Upper lobe of right lung (tissue), 1 donor: ENCODE measurements at regions not wholly inside any gene's neighbourhood (a gene's known extent, or its start where the extent isn't known, plus 50 kb on each side); places are given as distances from the start of the nearest gene placed in this dataset.

Experiments
- ATAC-seq: fragments of 200-7000 bp; cut with Tn5 transposase; one replicate; pipeline ENCODE4 v1.9.1; 2020; ENCODE audit warnings: mild to moderate bottlenecking, moderate library complexity
- DNase-seq: peaks from one replicate; pipeline ENCODE4 v3.0.0-alpha.2; 2020
- H3K27ac ChIP-seq: fragments of 200-600 bp; one replicate; pipeline ENCODE4 v1.8.0; 2022
- H3K27me3 ChIP-seq: fragments of 200-600 bp; one replicate; pipeline ENCODE4 v1.8.0; 2022; ENCODE audit warnings: mild to moderate bottlenecking
- H3K36me3 ChIP-seq: fragments of 200-600 bp; one replicate; pipeline ENCODE4 v1.8.0; 2022
- H3K4me1 ChIP-seq: fragments of 200-600 bp; one replicate; pipeline ENCODE4 v1.8.0; 2022
- H3K4me3 ChIP-seq: fragments of 200-600 bp; one replicate; pipeline ENCODE4 v1.8.0; 2022; ENCODE audit warnings: mild to moderate bottlenecking
- H3K9me3 ChIP-seq: fragments of 200-600 bp; one replicate; pipeline ENCODE4 v1.8.0; 2022
- intact Hi-C: fragments of 100-400 bp; cut with DNase I; formaldehyde crosslinking; loops from one replicate; pipeline ENCODE4 v1.11.0; 2022
- TF ChIP-seq, protein P1 (sequence below): fragments of 200-600 bp; IDR thresholded peaks from one replicate; pipeline ENCODE4 v1.8.0; 2022; ENCODE audit warnings: antibody characterized with exemption
- donor health status: DM: no; HTN: yes; CAD: no; lungs with severe emphysema.

- no peaks in the 10 kb centered on the region for H3K9me3 ChIP-seq
- H3K27ac ChIP-seq: no peak overlapping the region
- no peak for DNase-seq
- no peak overlapping the region for H3K4me3 ChIP-seq
- no peaks in the 10 kb centered on the region for H3K4me1 ChIP-seq
- H3K36me3 ChIP-seq: no peaks in the 10 kb centered on the region
- no peaks in the 10 kb centered on the region for H3K27me3 ChIP-seq
- intact Hi-C loops: no loop called here
- ATAC-seq: no peak
- TF ChIP-seq, protein P1, sequence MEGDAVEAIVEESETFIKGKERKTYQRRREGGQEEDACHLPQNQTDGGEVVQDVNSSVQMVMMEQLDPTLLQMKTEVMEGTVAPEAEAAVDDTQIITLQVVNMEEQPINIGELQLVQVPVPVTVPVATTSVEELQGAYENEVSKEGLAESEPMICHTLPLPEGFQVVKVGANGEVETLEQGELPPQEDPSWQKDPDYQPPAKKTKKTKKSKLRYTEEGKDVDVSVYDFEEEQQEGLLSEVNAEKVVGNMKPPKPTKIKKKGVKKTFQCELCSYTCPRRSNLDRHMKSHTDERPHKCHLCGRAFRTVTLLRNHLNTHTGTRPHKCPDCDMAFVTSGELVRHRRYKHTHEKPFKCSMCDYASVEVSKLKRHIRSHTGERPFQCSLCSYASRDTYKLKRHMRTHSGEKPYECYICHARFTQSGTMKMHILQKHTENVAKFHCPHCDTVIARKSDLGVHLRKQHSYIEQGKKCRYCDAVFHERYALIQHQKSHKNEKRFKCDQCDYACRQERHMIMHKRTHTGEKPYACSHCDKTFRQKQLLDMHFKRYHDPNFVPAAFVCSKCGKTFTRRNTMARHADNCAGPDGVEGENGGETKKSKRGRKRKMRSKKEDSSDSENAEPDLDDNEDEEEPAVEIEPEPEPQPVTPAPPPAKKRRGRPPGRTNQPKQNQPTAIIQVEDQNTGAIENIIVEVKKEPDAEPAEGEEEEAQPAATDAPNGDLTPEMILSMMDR: no peak
Observed at GRCh38 chr2:103327386-103327785, 565.6 kb downstream of the TMEM182 start.

DNA sequence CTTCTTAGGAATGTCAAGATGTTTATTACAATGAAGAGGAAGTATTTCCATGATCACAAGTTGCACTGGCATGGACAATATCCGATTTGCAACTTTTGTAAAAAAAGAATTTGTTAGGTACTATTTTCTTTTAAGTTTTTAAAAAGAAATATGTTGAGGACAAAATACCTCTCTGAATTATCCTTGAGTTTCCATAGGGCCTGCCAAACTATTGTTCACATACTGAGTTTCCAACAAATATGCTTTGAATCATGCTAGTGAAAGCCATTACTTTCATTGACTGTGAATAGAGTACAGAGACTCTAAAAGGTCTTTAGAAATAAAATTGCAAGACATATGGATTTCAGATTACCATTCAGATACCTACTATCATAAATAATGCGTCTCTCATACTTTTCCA is 566.1 kb downstream of the TMEM182 start:
- DNase-seq (no peak), ATAC-seq (no peak)
- no peak overlapping the region for H3K4me3 ChIP-seq
- H3K27me3 ChIP-seq: no peaks in the 10 kb centered on the region
- H3K36me3 ChIP-seq: no peaks in the 10 kb centered on the region
- TF ChIP-seq, protein P1: no peak
- H3K4me1 ChIP-seq: no peaks in the 10 kb centered on the region
- intact Hi-C loops: no loop called here
- no peak overlapping the region for H3K27ac ChIP-seq
- no peaks in the 10 kb centered on the region for H3K9me3 ChIP-seq

DNA sequence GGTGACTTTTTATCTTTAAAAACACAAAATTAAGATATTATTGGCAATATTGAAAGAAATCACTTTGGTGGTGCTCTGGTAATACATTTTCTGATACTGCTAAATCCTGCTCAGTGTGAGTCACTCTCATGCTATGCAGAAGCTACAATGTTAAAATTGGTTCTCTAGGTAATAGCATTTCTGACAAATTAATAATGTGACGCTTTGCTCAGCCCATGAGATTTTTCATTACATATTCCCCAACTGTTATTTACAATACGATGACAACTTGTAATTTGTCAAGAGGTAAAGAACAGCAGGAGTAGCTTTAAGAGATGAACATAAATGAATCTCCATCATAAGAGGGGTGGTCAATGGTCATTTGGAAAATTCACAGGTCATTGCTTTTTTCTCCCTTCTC is 573.6 kb downstream of the TMEM182 start:
- Histone ChIP-seq H3K9me3 (no peaks in the 10 kb centered on the region), H3K4me3 (no peak overlapping the region), H3K27me3 (no peaks in the 10 kb centered on the region), H3K36me3 (no peaks in the 10 kb centered on the region), H3K4me1 (no peaks in the 10 kb centered on the region), H3K27ac (no peak overlapping the region)
- intact Hi-C loops: no loop called here
- ATAC-seq (no peak), DNase-seq (no peak)
- TF ChIP-seq, protein P1: no peak

GRCh38 chr2:103338819-103339218 is 577.0 kb downstream of the TMEM182 start:
- H3K4me3 ChIP-seq: no peak overlapping the region
- intact Hi-C loops: no loop called here
- H3K27me3 ChIP-seq: no peaks in the 10 kb centered on the region
- TF ChIP-seq, protein P1: no peak
- no peaks in the 10 kb centered on the region for H3K4me1 ChIP-seq
- no peaks in the 10 kb centered on the region for H3K36me3 ChIP-seq
- H3K9me3 ChIP-seq: no peaks in the 10 kb centered on the region
- no peak overlapping the region for H3K27ac ChIP-seq
- DNase-seq (no peak), ATAC-seq (no peak)

DNA sequence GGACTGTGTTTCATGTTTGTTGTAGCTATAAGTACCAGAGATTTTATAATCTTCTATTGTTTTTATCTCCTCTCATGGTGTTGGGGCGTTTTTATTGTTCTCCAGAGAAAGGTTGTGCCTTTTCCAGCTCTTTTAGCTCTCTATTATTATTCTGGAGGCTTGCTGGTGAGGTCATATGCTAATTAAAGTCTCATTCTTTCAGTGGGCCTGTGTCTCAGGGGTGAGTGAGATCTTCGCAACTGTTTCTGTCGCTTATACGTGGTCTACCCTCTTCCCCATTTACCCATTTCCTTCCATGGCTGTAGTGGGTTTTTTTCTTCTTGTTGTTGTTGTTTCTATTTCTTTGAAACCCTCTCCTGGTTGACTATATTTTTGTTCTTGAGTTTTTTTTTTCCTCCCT is 584.9 kb downstream of the TMEM182 start:
- H3K9me3 ChIP-seq: no peaks in the 10 kb centered on the region
- ATAC-seq: no peak
- H3K4me1 ChIP-seq: no peaks in the 10 kb centered on the region
- H3K4me3 ChIP-seq: no peak overlapping the region
- TF ChIP-seq, protein P1: no peak
- H3K27ac ChIP-seq: no peak overlapping the region
- H3K27me3 ChIP-seq: no peaks in the 10 kb centered on the region
- intact Hi-C loops: no loop called here
- DNase-seq: no peak
- no peaks in the 10 kb centered on the region for H3K36me3 ChIP-seq

DNA sequence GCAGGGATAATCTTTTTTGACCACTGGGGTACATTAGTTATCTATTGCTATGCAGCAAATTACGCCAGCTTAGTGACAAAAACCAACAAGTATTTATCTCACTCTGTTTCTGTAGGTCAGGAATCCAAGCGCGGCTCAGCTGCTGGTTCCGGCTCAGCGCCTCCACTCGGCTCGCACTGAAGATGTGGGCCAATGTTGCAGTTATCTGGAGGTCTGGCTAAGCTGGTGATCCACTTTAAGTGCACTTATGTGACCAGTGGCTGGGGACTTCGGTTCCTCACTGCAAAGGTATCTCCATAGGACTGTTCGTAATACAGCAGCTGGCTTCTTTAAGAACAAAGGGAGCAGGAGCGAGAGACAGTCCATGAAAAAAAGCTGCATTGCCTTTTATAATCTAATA is 591.9 kb downstream of the TMEM182 start:
- TF ChIP-seq, protein P1: no peak
- no peaks in the 10 kb centered on the region for H3K36me3 ChIP-seq
- DNase-seq: no peak
- H3K4me3 ChIP-seq: no peak overlapping the region
- intact Hi-C loops: no loop called here
- H3K27me3 ChIP-seq: no peaks in the 10 kb centered on the region
- no peak overlapping the region for H3K27ac ChIP-seq
- no peaks in the 10 kb centered on the region for H3K4me1 ChIP-seq
- no peaks in the 10 kb centered on the region for H3K9me3 ChIP-seq
- no peak for ATAC-seq
